HEK293 (cell line): ENCODE measurements at regions not wholly inside any gene's neighbourhood (a gene's known extent, or its start where the extent isn't known, plus 50 kb on each side); places are given as distances from the start of the nearest gene placed in this dataset.

ENCODE experiments used
- CTCF ChIA-PET: fragments of 350-600 bp; formaldehyde crosslinking; extraction: SDS; loops from one replicate; lab custom pipeline; 2021; ENCODE audit warnings: antibody characterized with exemption; lab: Yijun Ruan, JAX
- POLR2A ChIA-PET: fragments of 300-600 bp; formaldehyde crosslinking; extraction: SDS; loops from one replicate; lab custom pipeline; 2020; ENCODE audit warnings: antibody characterized with exemption, inconsistent platforms; lab: Yijun Ruan, JAX
- H3K27ac ChIP-seq: fragments of 200-500 bp; sonication (Bioruptor generic); 2 replicates; pipeline ENCODE4 v1.5.1; 2014; ENCODE audit warnings: low read depth, low read length, control low read depth, inconsistent platforms; ENCODE audit errors: extremely low read depth
- H3K36me3 ChIP-seq, 2 experiments: fragments of 200-500 bp in 1 of 2; sonication (Bioruptor generic) in 1 of 2; 1 replicate in 1 of 2; 2 replicates in 1 of 2; pipeline ENCODE4 v1.5.1; 2014 to 2017; ENCODE audit warnings: inconsistent platforms in 2 of 2, low read length in 2 of 2; ENCODE audit not compliant: control insufficient read depth in 2 of 2, insufficient read depth in 1 of 2
- H3K4me1 ChIP-seq: fragments of 200-500 bp; sonication (Bioruptor generic); 2 replicates; pipeline ENCODE4 v1.5.1; 2014; ENCODE audit warnings: mild to moderate bottlenecking, low read length, inconsistent platforms; ENCODE audit not compliant: control insufficient read depth, insufficient read depth
- H3K4me3 ChIP-seq: 2 replicates; pipeline ENCODE4 v1.5.1; 2011; ENCODE audit warnings: low read depth, mild to moderate bottlenecking, control low read depth, low read length, moderate library complexity
- H3K9me3 ChIP-seq: fragments of 200-500 bp; sonication (Bioruptor generic); 2 replicates; pipeline ENCODE4 v1.5.1; 2014; ENCODE audit warnings: low read depth, low read length, inconsistent platforms; ENCODE audit not compliant: control insufficient read depth, insufficient read depth
- EGR2 ChIP-seq: fragments of 450-650 bp; formaldehyde crosslinking; IDR thresholded peaks from 2 replicates; pipeline ENCODE4 v1.5.1; 2016; ENCODE audit warnings: low read depth, missing biosample characterization, missing genetic modification characterization
- SP2 ChIP-seq: fragments of 450-650 bp; formaldehyde crosslinking; IDR thresholded peaks from 2 replicates; pipeline ENCODE4 v1.5.1; 2016; ENCODE audit warnings: missing biosample characterization, missing genetic modification characterization
- TRIM28 ChIP-seq: IDR thresholded peaks from 2 replicates; pipeline ENCODE4 v1.6.1; 2011; ENCODE audit warnings: low read length, control low read depth, borderline replicate concordance
- YY2 ChIP-seq: fragments of 450-650 bp; formaldehyde crosslinking; IDR thresholded peaks from 2 replicates; pipeline ENCODE4 v1.5.1; 2016; ENCODE audit warnings: missing biosample characterization, missing genetic modification characterization
- ZBTB8A ChIP-seq: fragments of 450-650 bp; formaldehyde crosslinking; IDR thresholded peaks from 2 replicates; pipeline ENCODE4 v1.5.1; 2016; ENCODE audit warnings: missing biosample characterization, missing genetic modification characterization
- ZNF157 ChIP-seq: fragments of 450-650 bp; formaldehyde crosslinking; IDR thresholded peaks from 2 replicates; pipeline ENCODE4 v1.5.1; 2016; ENCODE audit warnings: missing biosample characterization, missing genetic modification characterization
- ZNF19 ChIP-seq: fragments of 450-650 bp; formaldehyde crosslinking; IDR thresholded peaks from 2 replicates; pipeline ENCODE4; 2016; ENCODE audit warnings: missing biosample characterization, missing genetic modification characterization, low read depth
- ZNF223 ChIP-seq: fragments of 450-650 bp; formaldehyde crosslinking; IDR thresholded peaks from 2 replicates; pipeline ENCODE4 v1.5.1; 2016; ENCODE audit warnings: missing biosample characterization, missing genetic modification characterization
- ZNF341 ChIP-seq: fragments of 450-650 bp; formaldehyde crosslinking; IDR thresholded peaks from 2 replicates; pipeline ENCODE4; 2016; ENCODE audit warnings: low read depth, missing biosample characterization, missing genetic modification characterization
- ZNF366 ChIP-seq: fragments of 450-650 bp; formaldehyde crosslinking; conservative IDR thresholded peaks from 2 replicates; pipeline ENCODE4 v1.5.1; 2016; ENCODE audit warnings: missing biosample characterization, missing genetic modification characterization
- ZNF510 ChIP-seq: fragments of 450-650 bp; formaldehyde crosslinking; IDR thresholded peaks from 2 replicates; pipeline ENCODE4 v1.5.1; 2018; ENCODE audit warnings: mild to moderate bottlenecking, missing genetic modification characterization, missing biosample characterization; ENCODE audit not compliant: insufficient replicate concordance
- ZNF514 ChIP-seq: fragments of 450-650 bp; formaldehyde crosslinking; IDR thresholded peaks from 2 replicates; pipeline ENCODE4 v1.5.1; 2016; ENCODE audit warnings: missing biosample characterization, missing genetic modification characterization
- ZNF548 ChIP-seq: fragments of 450-650 bp; formaldehyde crosslinking; IDR thresholded peaks from 2 replicates; pipeline ENCODE4 v1.5.1; 2016; ENCODE audit warnings: missing biosample characterization, missing genetic modification characterization
- ZNF560 ChIP-seq: fragments of 450-650 bp; formaldehyde crosslinking; IDR thresholded peaks from 2 replicates; pipeline ENCODE4 v1.5.1; 2017; ENCODE audit warnings: missing biosample characterization, missing genetic modification characterization, borderline replicate concordance
- ZNF561 ChIP-seq: fragments of 450-650 bp; IDR thresholded peaks from 2 replicates; pipeline ENCODE4 v1.5.1; 2018; ENCODE audit warnings: missing biosample characterization, missing genetic modification characterization, borderline replicate concordance
- ZNF571 ChIP-seq: fragments of 450-650 bp; formaldehyde crosslinking; IDR thresholded peaks from 2 replicates; pipeline ENCODE4 v1.5.0; 2017; ENCODE audit warnings: missing biosample characterization, missing genetic modification characterization
- ZNF600 ChIP-seq: fragments of 450-650 bp; formaldehyde crosslinking; IDR thresholded peaks from 2 replicates; pipeline ENCODE4 v1.5.1; 2016; ENCODE audit warnings: missing biosample characterization, missing genetic modification characterization
- ZNF664 ChIP-seq: fragments of 450-650 bp; formaldehyde crosslinking; IDR thresholded peaks from 2 replicates; pipeline ENCODE4 v1.5.1; 2016; ENCODE audit warnings: missing biosample characterization, missing genetic modification characterization
- ZNF670 ChIP-seq: fragments of 450-650 bp; formaldehyde crosslinking; IDR thresholded peaks from 2 replicates; pipeline ENCODE4 v1.5.1; 2016; ENCODE audit warnings: missing biosample characterization, missing genetic modification characterization, low read depth
- ZNF701 ChIP-seq: fragments of 450-650 bp; formaldehyde crosslinking; IDR thresholded peaks from 2 replicates; pipeline ENCODE4 v1.5.1; 2016; ENCODE audit warnings: missing biosample characterization, missing genetic modification characterization
- TF ChIP-seq, protein P1 (sequence below): fragments of 450-650 bp; formaldehyde crosslinking; IDR thresholded peaks from 2 replicates; pipeline ENCODE4 v1.5.1; 2016; ENCODE audit warnings: missing biosample characterization, missing genetic modification characterization

GRCh38 chr2:129459881-129460280 lies 519.6 kb upstream of the RAB6C start:
- CTCF ChIA-PET: no interaction called here
- POLR2A ChIA-PET: no interaction called here
- Histone ChIP-seq H3K36me3 (no peaks in the 10 kb centered on the region), H3K4me3 (no peak overlapping the region), H3K4me1 (no peaks in the 10 kb centered on the region), H3K9me3 (no peaks in the 10 kb centered on the region), H3K27ac (no peak overlapping the region)
- TF ChIP-seq, protein P1, sequence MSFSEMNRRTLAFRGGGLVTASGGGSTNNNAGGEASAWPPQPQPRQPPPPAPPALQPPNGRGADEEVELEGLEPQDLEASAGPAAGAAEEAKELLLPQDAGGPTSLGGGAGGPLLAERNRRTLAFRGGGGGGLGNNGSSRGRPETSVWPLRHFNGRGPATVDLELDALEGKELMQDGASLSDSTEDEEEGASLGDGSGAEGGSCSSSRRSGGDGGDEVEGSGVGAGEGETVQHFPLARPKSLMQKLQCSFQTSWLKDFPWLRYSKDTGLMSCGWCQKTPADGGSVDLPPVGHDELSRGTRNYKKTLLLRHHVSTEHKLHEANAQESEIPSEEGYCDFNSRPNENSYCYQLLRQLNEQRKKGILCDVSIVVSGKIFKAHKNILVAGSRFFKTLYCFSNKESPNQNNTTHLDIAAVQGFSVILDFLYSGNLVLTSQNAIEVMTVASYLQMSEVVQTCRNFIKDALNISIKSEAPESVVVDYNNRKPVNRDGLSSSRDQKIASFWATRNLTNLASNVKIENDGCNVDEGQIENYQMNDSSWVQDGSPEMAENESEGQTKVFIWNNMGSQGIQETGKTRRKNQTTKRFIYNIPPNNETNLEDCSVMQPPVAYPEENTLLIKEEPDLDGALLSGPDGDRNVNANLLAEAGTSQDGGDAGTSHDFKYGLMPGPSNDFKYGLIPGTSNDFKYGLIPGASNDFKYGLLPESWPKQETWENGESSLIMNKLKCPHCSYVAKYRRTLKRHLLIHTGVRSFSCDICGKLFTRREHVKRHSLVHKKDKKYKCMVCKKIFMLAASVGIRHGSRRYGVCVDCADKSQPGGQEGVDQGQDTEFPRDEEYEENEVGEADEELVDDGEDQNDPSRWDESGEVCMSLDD (tag by site-specific recombination): no peak
- TF ChIP-seq YY2 (tag by site-specific recombination): no peak
- TF ChIP-seq ZNF670 (tag by site-specific recombination): no peak
- TF ChIP-seq ZNF560 (tag by site-specific recombination): no peak
- TF ChIP-seq EGR2 (tag by site-specific recombination): no peak
- no peak for TF ChIP-seq ZNF510
- TF ChIP-seq ZNF366 (tag by site-specific recombination): no peak
- TF ChIP-seq ZNF223 (tag by site-specific recombination): no peak
- TF ChIP-seq ZNF561: no peak
- no peak for TF ChIP-seq ZNF548
- no peak for TF ChIP-seq ZNF157 (tag by site-specific recombination)
- TF ChIP-seq ZNF19 (tag by site-specific recombination): no peak
- no peak for TF ChIP-seq ZNF664 (tag by site-specific recombination)
- no peak for TF ChIP-seq SP2 (tag by site-specific recombination)
- no peak for TF ChIP-seq ZNF571

DNA sequence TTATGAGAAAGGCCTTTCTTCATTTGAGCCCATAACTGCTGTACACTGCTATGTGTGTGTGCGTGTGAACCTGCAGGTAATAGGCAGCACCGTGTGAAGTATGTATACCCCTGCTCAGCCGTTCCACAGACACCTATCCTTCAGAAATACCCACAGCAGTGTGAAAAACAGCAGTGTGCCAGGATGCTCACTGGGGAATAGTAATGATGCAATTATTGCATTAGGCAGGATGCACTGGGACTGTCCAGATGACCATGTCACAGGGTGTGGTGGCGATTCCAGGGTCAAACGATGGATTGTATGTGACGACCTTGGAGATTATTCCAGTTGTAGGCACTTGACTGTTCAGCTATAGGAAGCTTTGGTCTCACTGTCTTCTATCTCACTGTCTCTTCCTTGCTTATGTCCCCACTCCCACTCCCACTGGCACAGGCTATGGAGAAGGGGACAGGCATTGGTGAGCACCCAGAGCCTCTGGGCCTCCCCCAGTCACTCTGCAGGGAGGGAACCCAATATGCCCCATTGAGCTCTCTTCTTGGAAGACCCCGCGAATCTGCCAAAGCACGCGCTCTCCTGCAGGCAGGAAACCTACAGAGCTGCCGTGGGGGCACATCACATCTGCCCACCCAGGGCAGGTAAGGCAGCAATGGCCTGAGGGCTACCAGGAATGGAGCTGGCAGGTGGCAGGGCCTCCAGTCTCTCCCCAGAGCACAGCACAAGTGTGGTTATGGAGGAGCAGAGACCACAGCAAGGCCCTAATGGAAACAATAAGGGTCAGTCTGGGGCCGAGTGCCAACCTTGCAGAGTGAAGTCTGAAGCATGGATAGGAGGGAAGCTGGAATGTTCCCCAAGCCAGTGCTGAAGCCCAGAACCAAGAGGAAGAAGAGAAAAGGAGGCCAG lies 518.9 kb upstream of the RAB6C start:
- H3K4me3 ChIP-seq: no peak overlapping the region
- POLR2A ChIA-PET: no interaction called here
- H3K9me3 ChIP-seq: no peaks in the 10 kb centered on the region
- no peak for TF ChIP-seq TRIM28
- no peak for TF ChIP-seq ZNF514 (tag by site-specific recombination)
- no peak for TF ChIP-seq ZBTB8A (tag by site-specific recombination)
- no peak for TF ChIP-seq ZNF701 (tag by site-specific recombination)
- TF ChIP-seq ZNF341 (tag by site-specific recombination): no peak
- CTCF ChIA-PET: interaction anchor here (0.7 kb wide), 1 partner anchor 64 kb away, joined by 3 read pairs; no protein-coding TSS in a partner anchor
- no peak overlapping the region for H3K27ac ChIP-seq
- no peaks in the 10 kb centered on the region for H3K4me1 ChIP-seq
- H3K36me3 ChIP-seq: no peaks in the 10 kb centered on the region

DNA sequence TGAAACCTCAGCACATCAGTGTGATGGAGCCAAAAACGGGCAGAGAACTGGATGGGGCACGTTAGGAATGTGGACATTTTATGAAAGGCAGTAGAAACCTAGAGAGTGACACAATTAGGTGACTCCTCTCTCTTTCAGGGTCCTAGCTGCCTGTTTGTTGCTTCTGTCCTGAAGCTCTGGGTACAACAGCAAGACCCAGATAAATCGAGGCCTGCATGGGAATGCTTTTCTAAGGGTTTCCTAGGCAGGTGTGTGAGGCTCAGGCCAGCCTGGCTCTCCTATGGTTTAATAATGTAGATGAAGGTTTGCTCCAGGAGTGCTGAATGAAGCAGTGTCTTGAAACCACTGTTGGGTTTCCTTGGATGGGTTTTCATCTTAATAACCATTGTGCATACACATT lies 517.1 kb upstream of the RAB6C start:
- Histone ChIP-seq H3K4me3 (no peak overlapping the region), H3K27ac (no peak overlapping the region), H3K9me3 (no peaks in the 10 kb centered on the region), H3K36me3 (no peaks in the 10 kb centered on the region), H3K4me1 (no peaks in the 10 kb centered on the region)
- TF ChIP-seq ZNF600: no peak
- POLR2A ChIA-PET: no interaction called here
- CTCF ChIA-PET: no interaction called here
